ENCODE measurements at regions not wholly inside any gene's neighbourhood (a gene's known extent, or its start where the extent isn't known, plus 50 kb on each side); places are given as distances from the start of the nearest gene placed in this dataset.

GRCh38 chr2:9122367-9122766 is 84.2 kb upstream of the ASAP2 start:
- Histone ChIP-seq H3K9me3 (no peaks in the 10 kb centered on the region), H3K27ac (no peak overlapping the region), H3K36me3 (no peaks in the 10 kb centered on the region), H3K4me1 (ENCODE audit: control insufficient read depth in 1 of 2, insufficient read depth in 1 of 2, low read depth in 1 of 2, low read length in 1 of 2) (peaks cover 8% of the 10 kb centered on the region in 2 experiments), H3K4me3 (ENCODE audit: low read depth in 1 of 2, low read length in 1 of 2) (no peak overlapping the region), H3K27me3 (no peaks in the 10 kb centered on the region)
- TF ChIP-seq, protein P1, sequence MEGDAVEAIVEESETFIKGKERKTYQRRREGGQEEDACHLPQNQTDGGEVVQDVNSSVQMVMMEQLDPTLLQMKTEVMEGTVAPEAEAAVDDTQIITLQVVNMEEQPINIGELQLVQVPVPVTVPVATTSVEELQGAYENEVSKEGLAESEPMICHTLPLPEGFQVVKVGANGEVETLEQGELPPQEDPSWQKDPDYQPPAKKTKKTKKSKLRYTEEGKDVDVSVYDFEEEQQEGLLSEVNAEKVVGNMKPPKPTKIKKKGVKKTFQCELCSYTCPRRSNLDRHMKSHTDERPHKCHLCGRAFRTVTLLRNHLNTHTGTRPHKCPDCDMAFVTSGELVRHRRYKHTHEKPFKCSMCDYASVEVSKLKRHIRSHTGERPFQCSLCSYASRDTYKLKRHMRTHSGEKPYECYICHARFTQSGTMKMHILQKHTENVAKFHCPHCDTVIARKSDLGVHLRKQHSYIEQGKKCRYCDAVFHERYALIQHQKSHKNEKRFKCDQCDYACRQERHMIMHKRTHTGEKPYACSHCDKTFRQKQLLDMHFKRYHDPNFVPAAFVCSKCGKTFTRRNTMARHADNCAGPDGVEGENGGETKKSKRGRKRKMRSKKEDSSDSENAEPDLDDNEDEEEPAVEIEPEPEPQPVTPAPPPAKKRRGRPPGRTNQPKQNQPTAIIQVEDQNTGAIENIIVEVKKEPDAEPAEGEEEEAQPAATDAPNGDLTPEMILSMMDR (IDR thresholded peaks at IDR 0.05): no peak

DNA sequence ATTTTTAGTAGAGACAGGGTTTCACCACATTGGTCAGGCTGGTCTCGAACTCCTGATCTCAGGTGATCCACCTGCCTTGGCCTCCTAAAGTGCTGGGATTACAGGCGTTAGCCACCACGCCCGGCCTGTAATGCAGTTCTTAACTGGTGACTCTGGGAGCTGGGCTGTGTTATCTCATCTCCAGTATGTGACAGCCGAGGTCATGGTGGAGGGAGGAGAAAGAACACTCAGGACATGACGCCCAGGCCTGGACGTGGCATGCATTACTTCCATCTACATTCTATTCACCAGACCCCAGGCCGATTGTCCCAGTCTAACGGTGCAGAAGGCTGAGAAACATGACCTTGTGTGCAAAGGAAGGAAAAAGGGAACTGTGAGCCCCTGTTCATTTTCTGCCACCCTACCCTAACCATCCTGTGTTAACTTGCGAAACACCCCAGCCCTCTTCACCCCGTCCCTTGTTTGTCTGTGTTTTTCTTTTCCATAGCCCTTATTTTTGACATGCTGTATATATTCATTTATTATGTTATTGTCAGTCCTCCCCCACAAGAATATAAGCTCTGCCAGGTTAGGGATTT is 88.1 kb upstream of the ASAP2 start:
- peaks cover 14 to 21% of the 10 kb centered on the region in 2 experiments for H3K4me1 ChIP-seq (ENCODE audit: control insufficient read depth in 1 of 2, insufficient read depth in 1 of 2, low read depth in 1 of 2, low read length in 1 of 2)
- no peak overlapping the region for H3K27ac ChIP-seq
- TF ChIP-seq, protein P1 (IDR thresholded peaks at IDR 0.05): no peak
- no peak overlapping the region for H3K4me3 ChIP-seq (ENCODE audit: low read depth in 1 of 2, low read length in 1 of 2)
- no peaks in the 10 kb centered on the region for H3K9me3 ChIP-seq
- H3K27me3 ChIP-seq: no peaks in the 10 kb centered on the region
- H3K36me3 ChIP-seq: no peaks in the 10 kb centered on the region

GRCh38 chr2:9115229-9115628 is 91.4 kb upstream of the ASAP2 start:
- no peaks in the 10 kb centered on the region for H3K27me3 ChIP-seq
- H3K4me3 ChIP-seq (ENCODE audit: low read depth in 1 of 2, low read length in 1 of 2): no peak overlapping the region
- H3K9me3 ChIP-seq: no peaks in the 10 kb centered on the region
- H3K36me3 ChIP-seq: no peaks in the 10 kb centered on the region
- H3K27ac ChIP-seq: no peak overlapping the region
- peaks cover 14 to 21% of the 10 kb centered on the region in 2 experiments for H3K4me1 ChIP-seq (ENCODE audit: control insufficient read depth in 1 of 2, insufficient read depth in 1 of 2, low read depth in 1 of 2, low read length in 1 of 2)
- TF ChIP-seq, protein P1 (IDR thresholded peaks at IDR 0.05): no peak

DNA sequence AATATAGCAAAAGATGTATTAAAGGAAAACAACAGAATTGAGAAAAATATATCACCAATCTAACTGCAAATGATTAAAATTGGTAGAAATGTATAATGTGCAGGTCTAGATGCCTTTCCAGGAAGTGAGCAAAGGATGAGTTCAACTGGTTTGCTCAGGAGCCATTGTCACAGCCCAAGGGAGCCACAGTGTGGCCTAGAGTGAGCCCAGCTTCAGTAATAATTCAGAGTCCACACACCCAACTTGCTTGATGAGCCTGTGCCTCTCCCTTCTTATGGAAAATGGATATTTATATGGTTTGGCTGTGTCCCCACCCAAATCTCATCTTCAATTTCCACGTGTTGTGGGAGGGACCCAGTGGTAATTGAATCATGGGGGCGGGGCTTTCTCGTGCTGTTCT is 92.2 kb upstream of the ASAP2 start:
- H3K27ac ChIP-seq: no peak overlapping the region
- H3K27me3 ChIP-seq: no peaks in the 10 kb centered on the region
- TF ChIP-seq, protein P1 (IDR thresholded peaks at IDR 0.05): no peak
- no peaks in the 10 kb centered on the region for H3K9me3 ChIP-seq
- H3K36me3 ChIP-seq: no peaks in the 10 kb centered on the region
- H3K4me1 ChIP-seq (ENCODE audit: control insufficient read depth in 1 of 2, insufficient read depth in 1 of 2, low read depth in 1 of 2, low read length in 1 of 2): peaks cover 14 to 21% of the 10 kb centered on the region in 2 experiments
- no peak overlapping the region for H3K4me3 ChIP-seq (ENCODE audit: low read depth in 1 of 2, low read length in 1 of 2)

- Histone ChIP-seq H3K27ac (no peak overlapping the region), H3K4me1 (ENCODE audit: control insufficient read depth in 1 of 2, insufficient read depth in 1 of 2, low read depth in 1 of 2, low read length in 1 of 2) (peaks cover 12 to 20% of the 10 kb centered on the region in 2 experiments), H3K27me3 (no peaks in the 10 kb centered on the region), H3K9me3 (no peaks in the 10 kb centered on the region), H3K4me3 (ENCODE audit: low read depth in 1 of 2, low read length in 1 of 2) (no peak overlapping the region), H3K36me3 (no peaks in the 10 kb centered on the region)
- TF ChIP-seq, protein P1 (IDR thresholded peaks at IDR 0.05): no peak
Measured at GRCh38 chr2:9113916-9114315, 92.7 kb upstream of the ASAP2 start.
